H1 (cell line): ENCODE measurements at regions not wholly inside any gene's neighbourhood (a gene's known extent, or its start where the extent isn't known, plus 50 kb on each side); places are given as distances from the start of the nearest gene placed in this dataset.

Source experiments
- CTCF ChIA-PET: fragments of 300-600 bp; sonication (Branson Sonifier 250); formaldehyde crosslinking; loops from one replicate; lab custom pipeline; 2021; ENCODE audit not compliant: partially characterized antibody; lab: Charles Lee
- POLR2A ChIA-PET: fragments of 300-600 bp; sonication (Branson Sonifier 250); formaldehyde crosslinking; loops from one replicate; lab custom pipeline; 2021; ENCODE audit warnings: inconsistent platforms; ENCODE audit not compliant: partially characterized antibody; lab: Charles Lee
- DNase-seq, 2 experiments: peaks; one replicate each; pipeline versions ENCODE4 v3.0.0 to v3.0.0-alpha.2; 2010 to 2022; ENCODE audit warnings: low spot score in 2 of 2, low read depth in 1 of 2, mixed read lengths in 1 of 2
- FAIRE-seq: peaks from 2 replicates; lab custom pipeline; 2011; peaks lifted over from hg19 to GRCh38; lab: Jason Lieb, UNC
- H2AFZ ChIP-seq: 2 replicates; pipeline ENCODE4 v1.8.1; 2012; ENCODE audit warnings: low read length, inconsistent platforms
- H2AK5ac ChIP-seq: 2 replicates; pipeline ENCODE4 v1.6.1; 2013; ENCODE audit warnings: low read depth, low read length
- H2BK120ac ChIP-seq: replicated peaks from 2 replicates; pipeline ENCODE3; 2013; ENCODE audit warnings: low read depth, low read length, inconsistent platforms
- H2BK12ac ChIP-seq: 2 replicates; pipeline ENCODE4 v1.6.1; 2013; ENCODE audit warnings: low read depth, low read length
- H2BK15ac ChIP-seq: 2 replicates; pipeline ENCODE4 v1.6.1; 2013; ENCODE audit warnings: low read length
- H2BK20ac ChIP-seq: 2 replicates; pipeline ENCODE4 v1.6.1; 2013; ENCODE audit warnings: low read length
- H2BK5ac ChIP-seq: 2 replicates; pipeline ENCODE4 v1.6.1; 2013; ENCODE audit warnings: low read depth, low read length
- H3K14ac ChIP-seq: 2 replicates; pipeline ENCODE4 v1.6.1; 2013; ENCODE audit warnings: inconsistent platforms; ENCODE audit not compliant: insufficient read length
- H3K18ac ChIP-seq: 2 replicates; pipeline ENCODE4 v1.6.1; 2013; ENCODE audit warnings: low read length; ENCODE audit errors: extremely low read depth
- H3K23ac ChIP-seq: 2 replicates; pipeline ENCODE4 v1.6.1; 2013; ENCODE audit warnings: inconsistent platforms; ENCODE audit not compliant: insufficient read length
- H3K23me2 ChIP-seq: 2 replicates; pipeline ENCODE4 v1.6.1; 2013; ENCODE audit warnings: low read depth, low read length
- H3K27ac ChIP-seq: 2 replicates; pipeline ENCODE4 v1.6.1; 2011; ENCODE audit warnings: low read depth, low read length, inconsistent platforms
- H3K27me3 ChIP-seq, 4 experiments: replicated peaks in 1 of 4; 1 replicate in 1 of 4; 2 replicates in 3 of 4; pipeline versions ENCODE4 v1.6.1 to v1.8.1; 2011 to 2013; ENCODE audit warnings: low read length in 3 of 4, mild to moderate bottlenecking in 3 of 4, inconsistent platforms in 2 of 4, mixed read lengths in 2 of 4, moderate library complexity in 1 of 4; ENCODE audit not compliant: control insufficient read depth in 3 of 4, insufficient read depth in 3 of 4; ENCODE audit errors: extremely low read depth in 1 of 4
- H3K36me3 ChIP-seq, 4 experiments: 2 replicates each; pipeline versions ENCODE4 v1.6.1 to v1.8.1; 2011 to 2013; ENCODE audit warnings: mild to moderate bottlenecking in 4 of 4, low read length in 3 of 4, moderate library complexity in 2 of 4, control low read depth in 1 of 4, inconsistent platforms in 1 of 4; ENCODE audit not compliant: insufficient read depth in 4 of 4, control insufficient read depth in 2 of 4
- H3K4ac ChIP-seq: replicated peaks from 2 replicates; pipeline ENCODE3; 2013; ENCODE audit warnings: low read length, low read depth, mixed read lengths, inconsistent platforms; ENCODE audit not compliant: insufficient read length
- H3K4me1 ChIP-seq, 4 experiments: replicated peaks in 1 of 4; 1 replicate in 1 of 4; 2 replicates in 3 of 4; pipeline versions ENCODE4 v1.6.1 to v1.8.1; 2011 to 2013; ENCODE audit warnings: low read length in 3 of 4, inconsistent platforms in 2 of 4, mixed read lengths in 1 of 4; ENCODE audit not compliant: insufficient read depth in 4 of 4, control insufficient read depth in 3 of 4
- H3K4me2 ChIP-seq, 2 experiments: 2 replicates each; pipeline versions ENCODE4 v1.6.1 to v1.8.1; 2011 to 2013; ENCODE audit warnings: low read depth in 2 of 2, low read length in 2 of 2, control low read depth in 1 of 2, inconsistent platforms in 1 of 2, mild to moderate bottlenecking in 1 of 2; ENCODE audit not compliant: insufficient read depth in 1 of 2
- H3K4me3 ChIP-seq, 4 experiments: fragments of 200-600, 300-600 bp in 1 of 4; sonication (generic), shearing (Covaris generic), sonication (Bioruptor Twin) in 1 of 4; 2 replicates each; pipeline versions ENCODE4 v1.5.1 to v1.8.1; 2011 to 2016; ENCODE audit warnings: low read length in 4 of 4, low read depth in 3 of 4, control low read depth in 2 of 4, inconsistent platforms in 2 of 4, mild to moderate bottlenecking in 2 of 4, mixed read lengths in 1 of 4, moderate library complexity in 1 of 4; ENCODE audit not compliant: insufficient read depth in 2 of 4; ENCODE audit errors: extremely low read depth in 1 of 4
- H3K56ac ChIP-seq: replicated peaks from 2 replicates; pipeline ENCODE3; 2013; ENCODE audit warnings: low read depth, mild to moderate bottlenecking, mixed read lengths, low read length, inconsistent platforms; ENCODE audit not compliant: insufficient read length
- H3K79me1 ChIP-seq: 2 replicates; pipeline ENCODE4 v1.6.1; 2013; ENCODE audit warnings: low read depth, low read length, control low read depth
- H3K79me2 ChIP-seq, 2 experiments: 2 replicates each; pipeline versions ENCODE4 v1.6.1 to v1.8.1; 2012 to 2013; ENCODE audit warnings: low read length in 2 of 2, mild to moderate bottlenecking in 2 of 2, inconsistent platforms in 1 of 2; ENCODE audit not compliant: insufficient read depth in 2 of 2, control insufficient read depth in 1 of 2
- H3K9ac ChIP-seq, 4 experiments: replicated peaks in 1 of 4; 1 replicate in 1 of 4; 2 replicates in 3 of 4; pipeline versions ENCODE4 v1.6.1 to v1.8.1; 2011 to 2013; ENCODE audit warnings: low read depth in 3 of 4, low read length in 3 of 4, control low read depth in 2 of 4, mild to moderate bottlenecking in 2 of 4, moderate library complexity in 2 of 4, inconsistent platforms in 1 of 4; ENCODE audit errors: extremely low read depth in 1 of 4
- H3K9me3 ChIP-seq, 2 experiments: 2 replicates each; pipeline versions ENCODE4 v1.6.1 to v1.8.1; 2012 to 2013; ENCODE audit warnings: mild to moderate bottlenecking in 2 of 2, moderate library complexity in 2 of 2, control low read depth in 1 of 2, inconsistent platforms in 1 of 2, low read depth in 1 of 2, low read length in 1 of 2, mixed read lengths in 1 of 2; ENCODE audit not compliant: insufficient read depth in 2 of 2
- H4K20me1 ChIP-seq, 2 experiments: replicated peaks in 1 of 2; 2 replicates each; pipeline versions ENCODE3 to v1.8.1; 2011 to 2013; ENCODE audit warnings: inconsistent platforms in 2 of 2, low read length in 2 of 2, mild to moderate bottlenecking in 1 of 2; ENCODE audit not compliant: insufficient read depth in 2 of 2, control insufficient read depth in 1 of 2
- H4K5ac ChIP-seq: 2 replicates; pipeline ENCODE4 v1.6.1; 2013; ENCODE audit warnings: low read length, low read depth, mixed read lengths, inconsistent platforms; ENCODE audit not compliant: insufficient read length
- H4K8ac ChIP-seq: 2 replicates; pipeline ENCODE4 v1.8.0; 2013; ENCODE audit warnings: mild to moderate bottlenecking, moderate library complexity, low read length, inconsistent platforms; ENCODE audit not compliant: insufficient read depth; ENCODE audit errors: extremely low read depth
- H4K91ac ChIP-seq: replicated peaks from 2 replicates; pipeline ENCODE3; 2013; ENCODE audit warnings: low read length, mixed read lengths, inconsistent platforms; ENCODE audit not compliant: insufficient read length
- CEBPB ChIP-seq: IDR thresholded peaks from 2 replicates; pipeline ENCODE4 v1.6.1; 2012; ENCODE audit warnings: low read depth, low read length
- CREB1 ChIP-seq: IDR thresholded peaks from 2 replicates; pipeline ENCODE4 v1.6.1; 2012; ENCODE audit warnings: inconsistent platforms
- FOSL1 ChIP-seq: IDR thresholded peaks from 2 replicates; pipeline ENCODE4 v1.6.1; 2011; ENCODE audit warnings: mild to moderate bottlenecking, low read depth, low read length, moderate library complexity; ENCODE audit not compliant: insufficient read depth
- GTF2F1 ChIP-seq: IDR thresholded peaks from 2 replicates; pipeline ENCODE4 v1.6.1; 2012; ENCODE audit warnings: low read depth, low read length, improper control_type of control experiment, borderline replicate concordance
- RAD21 ChIP-seq, 2 experiments: IDR thresholded peaks in 1 of 2; conservative IDR thresholded peaks in 1 of 2; 2 replicates each; pipeline ENCODE4 v1.6.1; 2011; ENCODE audit warnings: low read depth in 2 of 2, low read length in 2 of 2, improper control_type of control experiment in 1 of 2, inconsistent platforms in 1 of 2, mild to moderate bottlenecking in 1 of 2, moderate library complexity in 1 of 2
- RFX5 ChIP-seq: IDR thresholded peaks from 2 replicates; pipeline ENCODE4 v1.6.1; 2011; ENCODE audit warnings: low read depth, low read length, improper control_type of control experiment, borderline replicate concordance
- RXRA ChIP-seq: IDR thresholded peaks from 2 replicates; pipeline ENCODE4 v1.6.1; 2011; ENCODE audit warnings: low read depth, mild to moderate bottlenecking, low read length, moderate library complexity; ENCODE audit not compliant: insufficient read depth
- SP2 ChIP-seq: IDR thresholded peaks from 2 replicates; pipeline ENCODE4 v1.6.1; 2012; ENCODE audit warnings: mild to moderate bottlenecking, low read length, inconsistent platforms
- TEAD4 ChIP-seq: IDR thresholded peaks from 2 replicates; pipeline ENCODE4 v1.6.1; 2012; ENCODE audit warnings: low read depth, low read length, inconsistent platforms, mixed read lengths
- WGBS, 2 experiments: shearing (Covaris generic) in 1 of 2; methylation state at CpG; one replicate each; pipeline versions ENCODE4 v1.1.6 to v1.1.7; 2013 to 2015; ENCODE audit warnings: low lambda C conversion rate in 2 of 2, mixed read lengths in 2 of 2, inconsistent platforms in 1 of 2, low coverage in 1 of 2, missing lambda C conversion rate in 1 of 2; ENCODE audit not compliant: insufficient replicate concordance in 2 of 2, insufficient coverage in 1 of 2, insufficient read length in 1 of 2; ENCODE audit errors: extremely low coverage in 1 of 2, missing lambda C conversion rate in 1 of 2; 5-methylcytosine and 5-hydroxymethylcytosine counted together
- TF ChIP-seq, protein P1 (sequence below), 3 experiments: IDR thresholded peaks; 1 replicate in 2 of 3; 2 replicates in 1 of 3; pipeline versions ENCODE4 v1.5.1 to v1.6.1; 2011; ENCODE audit warnings: low read length in 3 of 3, mild to moderate bottlenecking in 3 of 3, inconsistent platforms in 2 of 3, low read depth in 1 of 3, moderate library complexity in 1 of 3; ENCODE audit not compliant: insufficient read depth in 1 of 3; ENCODE audit errors: control extremely low read depth in 1 of 3

DNA sequence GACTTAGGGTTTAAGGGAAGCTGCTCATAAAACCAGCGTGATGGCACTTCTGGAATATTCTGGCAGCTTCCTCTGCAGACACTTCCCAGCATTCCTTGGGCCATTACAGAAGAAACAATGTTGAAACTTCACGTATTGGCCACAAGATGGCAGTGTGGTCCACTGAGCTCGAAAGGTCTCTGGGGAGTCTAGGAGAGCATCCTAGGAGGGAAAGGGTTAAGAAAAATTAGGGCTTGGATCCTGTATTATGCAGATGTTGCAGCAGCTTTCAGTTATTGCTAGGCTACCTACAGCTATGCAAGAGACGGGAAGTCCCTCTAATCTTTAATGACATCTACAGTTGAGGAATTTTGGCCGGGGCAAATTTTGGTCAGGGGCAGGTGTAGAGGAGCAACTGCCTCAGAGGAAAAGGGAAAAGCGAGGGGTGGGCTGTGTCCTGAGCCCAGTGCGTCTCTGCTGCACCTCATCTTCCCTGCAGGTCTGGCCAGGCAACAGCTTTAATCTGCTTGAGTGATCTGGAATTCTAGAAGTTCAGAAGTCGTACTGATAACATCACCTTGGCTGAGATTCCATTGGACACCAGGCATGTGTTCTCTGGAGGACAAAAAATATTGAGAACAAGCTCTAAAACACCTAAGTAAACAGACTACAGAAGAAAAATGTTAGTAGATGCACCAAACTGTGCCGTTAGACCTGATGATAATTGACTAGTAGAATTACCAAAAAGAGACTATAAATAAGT is 220.8 kb upstream of the PRSS58 start:
- Histone ChIP-seq H3K18ac (no peak overlapping the region), H3K27ac (no peak overlapping the region), H3K56ac (no peak overlapping the region), H3K14ac (no peak overlapping the region), H3K36me3 (no peaks in the 10 kb centered on the region), H2BK12ac (no peak overlapping the region), H2BK20ac (no peak overlapping the region), H2BK120ac (no peak overlapping the region), H2BK5ac (no peak overlapping the region), H3K9ac (no peak overlapping the region), H3K4me2 (no peak overlapping the region), H2AK5ac (no peak overlapping the region), H3K23me2 (no peaks in the 10 kb centered on the region), H4K8ac (peak overlapping the region; percentile 4; the same call in 1 of the 2 replicates), H3K27me3 (no peaks in the 10 kb centered on the region), H3K4me3 (no peak overlapping the region), H4K91ac (no peak overlapping the region), H2AFZ (0 out of 2 replicates have a peak overlapping the region, but pooled peaks have one; percentile 78), H3K9me3 (no peaks in the 10 kb centered on the region), H2BK15ac (no peak overlapping the region), H4K20me1 (no peaks in the 10 kb centered on the region), H4K5ac (no peak overlapping the region), H3K79me2 (no peaks in the 10 kb centered on the region), H3K4ac (no peak overlapping the region), H3K79me1 (no peaks in the 10 kb centered on the region), H3K4me1 (peaks cover 0 to 2% (median 0%) of the 10 kb centered on the region in 4 experiments; a peak in 1 of 7 replicates), H3K23ac (no peak overlapping the region)
- 42% methylated on average over 9 of the region's 9 CpGs; no CpG with 5 or more reads in 1 of the 2 experiments for WGBS, 2 experiments
- POLR2A ChIA-PET = no interaction called here
- DNase-seq (no peak), FAIRE-seq (no peak)
- CTCF ChIA-PET = interaction anchor here (0.5 to 32.4 kb wide), 31 partner anchors 11 to 543 kb away, joined by 3 to 682 read pairs (median 5); no protein-coding TSS in a partner anchor
- TF ChIP-seq RXRA = no peak
- peak; percentile 41 to 54 for TF ChIP-seq RAD21 (IDR thresholded peaks at IDR 0.05 in 1 of 2, conservative IDR thresholded peaks at IDR 0.05 in 1 of 2; ENCODE audit: low read depth in 2 of 2, low read length in 2 of 2)
- no peak for TF ChIP-seq FOSL1
- no peak for TF ChIP-seq CREB1
- no peak for TF ChIP-seq SP2
- no peak for TF ChIP-seq RFX5
- TF ChIP-seq CEBPB = 0 out of 2 replicates have a peak, but pooled peaks have one; percentile 5
- no peak for TF ChIP-seq GTF2F1
- TF ChIP-seq TEAD4 = 0 out of 2 replicates have a peak, but pooled peaks have one; percentile 23
- TF ChIP-seq, protein P1, sequence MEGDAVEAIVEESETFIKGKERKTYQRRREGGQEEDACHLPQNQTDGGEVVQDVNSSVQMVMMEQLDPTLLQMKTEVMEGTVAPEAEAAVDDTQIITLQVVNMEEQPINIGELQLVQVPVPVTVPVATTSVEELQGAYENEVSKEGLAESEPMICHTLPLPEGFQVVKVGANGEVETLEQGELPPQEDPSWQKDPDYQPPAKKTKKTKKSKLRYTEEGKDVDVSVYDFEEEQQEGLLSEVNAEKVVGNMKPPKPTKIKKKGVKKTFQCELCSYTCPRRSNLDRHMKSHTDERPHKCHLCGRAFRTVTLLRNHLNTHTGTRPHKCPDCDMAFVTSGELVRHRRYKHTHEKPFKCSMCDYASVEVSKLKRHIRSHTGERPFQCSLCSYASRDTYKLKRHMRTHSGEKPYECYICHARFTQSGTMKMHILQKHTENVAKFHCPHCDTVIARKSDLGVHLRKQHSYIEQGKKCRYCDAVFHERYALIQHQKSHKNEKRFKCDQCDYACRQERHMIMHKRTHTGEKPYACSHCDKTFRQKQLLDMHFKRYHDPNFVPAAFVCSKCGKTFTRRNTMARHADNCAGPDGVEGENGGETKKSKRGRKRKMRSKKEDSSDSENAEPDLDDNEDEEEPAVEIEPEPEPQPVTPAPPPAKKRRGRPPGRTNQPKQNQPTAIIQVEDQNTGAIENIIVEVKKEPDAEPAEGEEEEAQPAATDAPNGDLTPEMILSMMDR (IDR thresholded peaks at IDR 0.05; ENCODE audit: control extremely low read depth in 1 of 3, insufficient read depth in 1 of 3, low read depth in 1 of 3, low read length in 3 of 3) = peak; percentile 48 to 76 (median 69)
